RWPE2 (cell line): ENCODE measurements at regions not wholly inside any gene's neighbourhood (a gene's known extent, or its start where the extent isn't known, plus 50 kb on each side); places are given as distances from the start of the nearest gene placed in this dataset.

Source experiments
- ATAC-seq: fragments of 200-7000 bp; cut with Tn5 transposase; 3 replicates; pipeline ENCODE4 v1.9.1; 2021; ENCODE audit warnings: low read depth
- DNase-seq: peaks from one replicate; pipeline ENCODE4 v3.0.0-alpha.2; 2020; ENCODE audit warnings: low spot score
- H3K27ac ChIP-seq: fragments of 450-650 bp; 2 replicates; pipeline ENCODE4 v1.5.1; 2017; ENCODE audit warnings: mild to moderate bottlenecking; ENCODE audit not compliant: poor library complexity, severe bottlenecking
- H3K27me3 ChIP-seq: fragments of 250-450 bp; sonication (Bioruptor Pico); 2 replicates; pipeline ENCODE4 v1.5.1; 2021; ENCODE audit warnings: mild to moderate bottlenecking, moderate library complexity; ENCODE audit not compliant: insufficient read depth, poor library complexity, severe bottlenecking
- H3K36me3 ChIP-seq: fragments of 250-450 bp; sonication (Bioruptor Pico); 2 replicates; pipeline ENCODE4 v1.5.1; 2020; ENCODE audit warnings: low read depth, mild to moderate bottlenecking, moderate library complexity
- H3K4me1 ChIP-seq: fragments of 250-450 bp; sonication (Bioruptor Pico); 2 replicates; pipeline ENCODE4 v1.5.1; 2021; ENCODE audit warnings: mild to moderate bottlenecking, moderate library complexity; ENCODE audit not compliant: insufficient read depth, poor library complexity, severe bottlenecking
- H3K4me3 ChIP-seq: fragments of 250-450 bp; sonication (Bioruptor Pico); 2 replicates; pipeline ENCODE4 v1.5.1; 2021; ENCODE audit warnings: mild to moderate bottlenecking, moderate library complexity; ENCODE audit not compliant: severe bottlenecking
- H3K9me3 ChIP-seq: fragments of 250-450 bp; sonication (Bioruptor Pico); 2 replicates; pipeline ENCODE4 v1.5.1; 2021; ENCODE audit warnings: mild to moderate bottlenecking, moderate library complexity; ENCODE audit not compliant: severe bottlenecking
- TF ChIP-seq, protein P1 (sequence below): fragments of 450-650 bp; IDR thresholded peaks from one replicate; pipeline ENCODE4 v1.5.1; 2017; ENCODE audit warnings: mild to moderate bottlenecking, moderate library complexity; ENCODE audit not compliant: poor library complexity, severe bottlenecking

- TF ChIP-seq, protein P1, sequence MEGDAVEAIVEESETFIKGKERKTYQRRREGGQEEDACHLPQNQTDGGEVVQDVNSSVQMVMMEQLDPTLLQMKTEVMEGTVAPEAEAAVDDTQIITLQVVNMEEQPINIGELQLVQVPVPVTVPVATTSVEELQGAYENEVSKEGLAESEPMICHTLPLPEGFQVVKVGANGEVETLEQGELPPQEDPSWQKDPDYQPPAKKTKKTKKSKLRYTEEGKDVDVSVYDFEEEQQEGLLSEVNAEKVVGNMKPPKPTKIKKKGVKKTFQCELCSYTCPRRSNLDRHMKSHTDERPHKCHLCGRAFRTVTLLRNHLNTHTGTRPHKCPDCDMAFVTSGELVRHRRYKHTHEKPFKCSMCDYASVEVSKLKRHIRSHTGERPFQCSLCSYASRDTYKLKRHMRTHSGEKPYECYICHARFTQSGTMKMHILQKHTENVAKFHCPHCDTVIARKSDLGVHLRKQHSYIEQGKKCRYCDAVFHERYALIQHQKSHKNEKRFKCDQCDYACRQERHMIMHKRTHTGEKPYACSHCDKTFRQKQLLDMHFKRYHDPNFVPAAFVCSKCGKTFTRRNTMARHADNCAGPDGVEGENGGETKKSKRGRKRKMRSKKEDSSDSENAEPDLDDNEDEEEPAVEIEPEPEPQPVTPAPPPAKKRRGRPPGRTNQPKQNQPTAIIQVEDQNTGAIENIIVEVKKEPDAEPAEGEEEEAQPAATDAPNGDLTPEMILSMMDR: no peak
- H3K36me3 ChIP-seq: no peaks in the 10 kb centered on the region
Observed at GRCh38 chr4:18686338-18687037, 664.9 kb upstream of the LCORL start.

GRCh38 chr4:18684932-18685331 is 663.4 kb upstream of the LCORL start:
- Histone ChIP-seq H3K4me3 (no peak overlapping the region), H3K27ac (no peak overlapping the region), H3K36me3 (no peaks in the 10 kb centered on the region), H3K9me3 (no peaks in the 10 kb centered on the region), H3K27me3 (no peaks in the 10 kb centered on the region), H3K4me1 (no peaks in the 10 kb centered on the region)
- DNase-seq (no peak), ATAC-seq (0 out of 3 replicates have a peak, but pooled peaks have one; percentile 35)
- TF ChIP-seq, protein P1: no peak

More at GRCh38 chr4:18686338-18687037, 664.9 kb upstream of the LCORL start:
- Histone ChIP-seq H3K27ac (no peak overlapping the region), H3K4me3 (no peak overlapping the region), H3K27me3 (no peaks in the 10 kb centered on the region), H3K4me1 (no peaks in the 10 kb centered on the region), H3K9me3 (no peaks in the 10 kb centered on the region)
- ATAC-seq (no peak), DNase-seq (no peak)

DNA sequence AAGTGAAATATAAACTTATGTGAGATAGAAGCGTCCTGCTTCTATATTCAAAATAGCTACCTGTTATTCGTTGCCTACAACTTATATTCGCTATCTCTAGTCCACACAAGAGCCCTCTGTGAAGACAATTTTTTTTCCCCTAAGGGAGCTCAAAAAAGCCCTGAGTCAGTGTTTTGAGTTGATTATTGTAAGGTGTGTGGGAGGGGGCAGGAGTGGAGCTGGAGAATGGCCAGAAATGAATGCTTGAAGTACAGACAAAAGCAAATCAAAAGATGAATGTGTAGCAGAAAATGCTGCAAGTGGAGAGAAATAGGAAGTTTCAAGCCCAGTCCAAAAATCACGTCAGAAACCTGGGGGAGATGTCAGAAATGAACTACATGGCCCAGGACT is 655.0 kb upstream of the LCORL start:
- Histone ChIP-seq H3K27ac (no peak overlapping the region), H3K9me3 (no peaks in the 10 kb centered on the region), H3K27me3 (peaks cover 5% of the 10 kb centered on the region), H3K4me1 (no peaks in the 10 kb centered on the region), H3K36me3 (no peaks in the 10 kb centered on the region), H3K4me3 (no peak overlapping the region)
- TF ChIP-seq, protein P1: no peak
- ATAC-seq: no peak
- DNase-seq: no peak

GRCh38 chr4:18675586-18676525 is 654.3 kb upstream of the LCORL start:
- TF ChIP-seq, protein P1: no peak
- H3K4me3 ChIP-seq: no peak overlapping the region
- no peak overlapping the region for H3K27ac ChIP-seq
- no peaks in the 10 kb centered on the region for H3K4me1 ChIP-seq
- H3K9me3 ChIP-seq: no peaks in the 10 kb centered on the region
- no peak for DNase-seq
- peaks cover 5% of the 10 kb centered on the region for H3K27me3 ChIP-seq
- no peak for ATAC-seq
- H3K36me3 ChIP-seq: no peaks in the 10 kb centered on the region
